HL-60 (cell line): ENCODE measurements at regions not wholly inside any gene's neighbourhood (a gene's known extent, or its start where the extent isn't known, plus 50 kb on each side); places are given as distances from the start of the nearest gene placed in this dataset.

Experiments used
- DNase-seq, 2 experiments: peaks; one replicate each; pipeline ENCODE4 v3.0.0-alpha.2; 2010 to 2020; ENCODE audit warnings: low read depth in 1 of 2, low spot score in 1 of 2
- H3K27ac ChIP-seq: fragments of 250-450 bp; sonication (Bioruptor Pico); replicated peaks from 2 replicates; pipeline ENCODE4 v1.5.1; 2020; ENCODE audit warnings: mild to moderate bottlenecking, moderate library complexity
- H3K27me3 ChIP-seq: fragments of 250-450 bp; sonication (Bioruptor Pico); 2 replicates; pipeline ENCODE4 v1.5.1; 2021; ENCODE audit warnings: mild to moderate bottlenecking, moderate library complexity; ENCODE audit not compliant: insufficient read depth, poor library complexity, severe bottlenecking
- H3K4me3 ChIP-seq: replicated peaks from 2 replicates; pipeline ENCODE4 v1.5.1; 2011; ENCODE audit warnings: mild to moderate bottlenecking, control low read depth, low read length; ENCODE audit not compliant: insufficient read depth
- GABPA ChIP-seq: IDR thresholded peaks from 2 replicates; pipeline ENCODE4 v1.6.1; 2012; ENCODE audit warnings: low read depth
- POLR2AphosphoS5 ChIP-seq: IDR thresholded peaks from 2 replicates; pipeline ENCODE4 v1.6.1; 2012; ENCODE audit warnings: low read depth
- REST ChIP-seq: IDR thresholded peaks from 2 replicates; pipeline ENCODE4 v1.6.1; 2012; ENCODE audit warnings: low read depth; ENCODE audit not compliant: insufficient replicate concordance
- SPI1 ChIP-seq: IDR thresholded peaks from 2 replicates; pipeline ENCODE4 v1.6.1; 2012; ENCODE audit warnings: low read depth, mild to moderate bottlenecking, borderline replicate concordance
- TF ChIP-seq, protein P1 (sequence below): IDR thresholded peaks from one replicate; pipeline ENCODE4 v1.5.1; 2011; ENCODE audit warnings: low read length, control low read depth, inconsistent platforms; ENCODE audit not compliant: insufficient read depth

DNA sequence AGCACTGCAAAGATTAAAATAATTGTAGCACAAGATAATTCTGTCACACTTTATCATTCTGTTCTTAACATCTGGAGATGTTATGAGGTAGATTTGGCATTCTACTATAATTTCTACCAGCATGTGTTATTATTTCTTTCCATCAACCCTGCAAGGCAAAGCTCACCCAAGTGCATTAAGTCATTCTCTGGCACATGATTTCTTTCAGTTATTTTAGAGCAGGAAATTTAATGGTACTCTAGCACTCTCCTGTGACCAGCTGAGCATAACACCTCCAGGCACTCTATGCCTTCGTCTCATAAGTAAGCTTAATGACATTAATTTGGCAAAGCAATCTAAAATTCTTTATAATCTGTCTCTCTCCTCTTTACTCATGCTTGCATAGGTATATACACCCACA lies 300.2 kb upstream of the GPR149 start:
- peak in 1 of 2 experiments; percentile 4 for DNase-seq

GRCh38 chr3:154729741-154730140 lies 299.8 kb upstream of the GPR149 start:
- H3K27me3 ChIP-seq = no peaks in the 10 kb centered on the region
- TF ChIP-seq REST = no peak
- TF ChIP-seq GABPA = no peak
- no peak for TF ChIP-seq SPI1
- TF ChIP-seq, protein P1, sequence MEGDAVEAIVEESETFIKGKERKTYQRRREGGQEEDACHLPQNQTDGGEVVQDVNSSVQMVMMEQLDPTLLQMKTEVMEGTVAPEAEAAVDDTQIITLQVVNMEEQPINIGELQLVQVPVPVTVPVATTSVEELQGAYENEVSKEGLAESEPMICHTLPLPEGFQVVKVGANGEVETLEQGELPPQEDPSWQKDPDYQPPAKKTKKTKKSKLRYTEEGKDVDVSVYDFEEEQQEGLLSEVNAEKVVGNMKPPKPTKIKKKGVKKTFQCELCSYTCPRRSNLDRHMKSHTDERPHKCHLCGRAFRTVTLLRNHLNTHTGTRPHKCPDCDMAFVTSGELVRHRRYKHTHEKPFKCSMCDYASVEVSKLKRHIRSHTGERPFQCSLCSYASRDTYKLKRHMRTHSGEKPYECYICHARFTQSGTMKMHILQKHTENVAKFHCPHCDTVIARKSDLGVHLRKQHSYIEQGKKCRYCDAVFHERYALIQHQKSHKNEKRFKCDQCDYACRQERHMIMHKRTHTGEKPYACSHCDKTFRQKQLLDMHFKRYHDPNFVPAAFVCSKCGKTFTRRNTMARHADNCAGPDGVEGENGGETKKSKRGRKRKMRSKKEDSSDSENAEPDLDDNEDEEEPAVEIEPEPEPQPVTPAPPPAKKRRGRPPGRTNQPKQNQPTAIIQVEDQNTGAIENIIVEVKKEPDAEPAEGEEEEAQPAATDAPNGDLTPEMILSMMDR = no peak
- no peak for TF ChIP-seq POLR2AphosphoS5
- no peak overlapping the region for H3K27ac ChIP-seq
- H3K4me3 ChIP-seq = no peak overlapping the region
- no peak for DNase-seq

More for the DNA sequence above, 300.2 kb upstream of the GPR149 start:
- H3K27me3 ChIP-seq = no peaks in the 10 kb centered on the region
- no peak overlapping the region for H3K27ac ChIP-seq
- TF ChIP-seq POLR2AphosphoS5 = no peak
- no peak overlapping the region for H3K4me3 ChIP-seq

DNA sequence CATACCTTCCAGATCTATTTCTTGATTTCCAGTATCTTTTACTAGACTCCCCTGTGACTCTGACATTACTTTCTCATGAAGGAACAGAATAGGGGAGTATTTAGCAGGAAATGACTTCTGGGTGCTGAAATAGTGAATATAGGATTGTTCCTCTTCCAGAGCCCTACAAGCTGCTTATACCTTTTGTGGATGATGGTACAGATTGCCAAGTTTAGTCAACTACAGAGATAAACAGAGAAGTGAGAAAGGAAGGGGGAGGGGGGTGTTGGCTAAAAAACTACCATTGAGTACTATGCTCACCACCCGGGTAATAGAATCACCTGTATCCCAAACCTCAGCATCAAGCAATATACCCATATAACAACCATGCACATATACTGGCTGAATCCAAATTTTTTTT lies 298.3 kb upstream of the GPR149 start:
- TF ChIP-seq, protein P1 = no peak
- TF ChIP-seq GABPA (no peak), POLR2AphosphoS5 (no peak), REST (no peak), SPI1 (no peak)

DNA sequence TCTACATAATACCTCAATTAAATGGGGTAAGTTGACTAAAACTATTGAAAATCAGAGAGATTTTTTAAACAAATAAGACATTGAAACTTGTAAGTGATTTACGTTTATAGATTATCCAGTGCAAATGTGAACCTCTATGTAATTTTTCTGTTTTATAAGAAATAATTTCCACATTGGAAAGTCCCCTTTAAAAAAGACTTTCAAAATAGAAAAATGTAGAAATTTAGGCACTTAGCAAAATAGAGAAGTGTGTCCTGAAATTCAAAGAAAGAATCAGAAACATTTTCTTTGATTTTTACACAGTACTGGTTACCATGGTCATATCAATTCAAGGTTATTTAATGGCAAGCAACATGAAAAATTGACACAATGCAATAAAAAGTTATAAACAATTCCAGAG lies 290.9 kb upstream of the GPR149 start:
- H3K4me3 ChIP-seq = no peak overlapping the region
- H3K27ac ChIP-seq = no peak overlapping the region; the same call in 1 of the 2 replicates
- TF ChIP-seq SPI1 = 0 out of 2 replicates have a peak, but pooled peaks have one; percentile 27
- TF ChIP-seq GABPA = no peak
- no peak for TF ChIP-seq REST
- H3K27me3 ChIP-seq = no peaks in the 10 kb centered on the region
- no peak for DNase-seq

More for the DNA sequence above, 298.3 kb upstream of the GPR149 start:
- Histone ChIP-seq H3K4me3 (no peak overlapping the region), H3K27ac (no peak overlapping the region; the same call in 1 of the 2 replicates), H3K27me3 (no peaks in the 10 kb centered on the region)
- peak in 1 of 2 experiments; percentile 18 for DNase-seq
